ENCODE measurements at regions not wholly inside any gene's neighbourhood (a gene's known extent, or its start where the extent isn't known, plus 50 kb on each side); places are given as distances from the start of the nearest gene placed in this dataset.

GRCh38 chr11:70627219-70627618, 228.9 kb downstream of the CTTN start:
- no peaks in the 10 kb centered on the region for H3K9me3 ChIP-seq (ENCODE audit: insufficient read depth, low read depth)
- H4K20me1 ChIP-seq (ENCODE audit: insufficient read depth), result peaks cover 38% of the 10 kb centered on the region
- no peak overlapping the region for H3K4me2 ChIP-seq
- H2AFZ ChIP-seq, result no peak overlapping the region
- H3K27me3 ChIP-seq (ENCODE audit: insufficient read depth, low read depth), result no peaks in the 10 kb centered on the region
- ChIA-PET POLR2A (ENCODE audit: unreplicated experiment) (no interaction called here), CTCF (no interaction called here)
- H3K4me3 ChIP-seq, result no peak overlapping the region
- no peak for TF ChIP-seq CTCF (conservative IDR thresholded peaks at IDR 0.05)
- no peak for TF ChIP-seq EZH2 (IDR thresholded peaks at IDR 0.05; ENCODE audit: low read depth)
- no peaks in the 10 kb centered on the region for H3K9me2 ChIP-seq (ENCODE audit: insufficient read depth)
- peak in 1 of 2 experiments; percentile 12 for DNase-seq
- BruUV-seq (replicated peaks), result no TSS peak
- no peaks in the 10 kb centered on the region for H3K36me3 ChIP-seq (ENCODE audit: low read depth)
- no peak overlapping the region for H3K27ac ChIP-seq
- H3F3A ChIP-seq (ENCODE audit: insufficient read depth, low read depth), result no peaks in the 10 kb centered on the region
- intact Hi-C loops (cut with micrococcal nuclease; ENCODE audit: unreplicated experiment), result no loop called here
- no peaks in the 10 kb centered on the region for H3K79me2 ChIP-seq (ENCODE audit: low read depth)
- no peaks in the 10 kb centered on the region for H3K4me1 ChIP-seq (replicated peaks; ENCODE audit: insufficient read depth)

GRCh38 chr11:70628176-70628854, 230.0 kb downstream of the CTTN start:
- no peak for DNase-seq
- Histone ChIP-seq H3K4me3 (no peak overlapping the region), H3K4me1 (replicated peaks; ENCODE audit: insufficient read depth) (no peaks in the 10 kb centered on the region), H3K27me3 (ENCODE audit: insufficient read depth, low read depth) (no peaks in the 10 kb centered on the region), H3K36me3 (ENCODE audit: low read depth) (no peaks in the 10 kb centered on the region), H3K79me2 (ENCODE audit: low read depth) (no peaks in the 10 kb centered on the region), H3K27ac (no peak overlapping the region), H3K4me2 (no peak overlapping the region), H2AFZ (no peak overlapping the region), H4K20me1 (ENCODE audit: insufficient read depth) (peaks cover 43% of the 10 kb centered on the region), H3K9me3 (ENCODE audit: insufficient read depth, low read depth) (no peaks in the 10 kb centered on the region), H3K9me2 (ENCODE audit: insufficient read depth) (no peaks in the 10 kb centered on the region), H3F3A (ENCODE audit: insufficient read depth, low read depth) (no peaks in the 10 kb centered on the region)
- intact Hi-C loops (cut with micrococcal nuclease; ENCODE audit: unreplicated experiment), result no loop called here
- BruUV-seq (replicated peaks), result no TSS peak
- CTCF ChIA-PET, result interaction anchor here (0.5 kb wide), 1 partner anchor 450 kb away, joined by 7 read pairs; no protein-coding TSS in a partner anchor
- TF ChIP-seq EZH2 (IDR thresholded peaks at IDR 0.05; ENCODE audit: low read depth) (no peak), CTCF (conservative IDR thresholded peaks at IDR 0.05) (no peak)
- POLR2A ChIA-PET (ENCODE audit: unreplicated experiment), result no interaction called here

GRCh38 chr11:70628855-70629844, 230.8 kb downstream of the CTTN start:
- H3K4me3 ChIP-seq, result no peak overlapping the region
- H3K27me3 ChIP-seq (ENCODE audit: insufficient read depth, low read depth), result no peaks in the 10 kb centered on the region
- H3K4me1 ChIP-seq (replicated peaks; ENCODE audit: insufficient read depth), result no peaks in the 10 kb centered on the region
- intact Hi-C loops (cut with micrococcal nuclease; ENCODE audit: unreplicated experiment), result no loop called here
- no peak for TF ChIP-seq EZH2 (IDR thresholded peaks at IDR 0.05; ENCODE audit: low read depth)
- TF ChIP-seq CTCF (conservative IDR thresholded peaks at IDR 0.05), result no peak
- DNase-seq, result no peak
- CTCF ChIA-PET, result no interaction called here
- no peaks in the 10 kb centered on the region for H3K9me3 ChIP-seq (ENCODE audit: insufficient read depth, low read depth)
- H4K20me1 ChIP-seq (ENCODE audit: insufficient read depth), result peaks cover 50% of the 10 kb centered on the region
- H3K36me3 ChIP-seq (ENCODE audit: low read depth), result no peaks in the 10 kb centered on the region
- POLR2A ChIA-PET (ENCODE audit: unreplicated experiment), result no interaction called here
- BruUV-seq (replicated peaks), result no TSS peak
- H3K79me2 ChIP-seq (ENCODE audit: low read depth), result no peaks in the 10 kb centered on the region
- H3K27ac ChIP-seq, result no peak overlapping the region
- no peak overlapping the region for H3K4me2 ChIP-seq
- no peak overlapping the region for H2AFZ ChIP-seq
- H3K9me2 ChIP-seq (ENCODE audit: insufficient read depth), result no peaks in the 10 kb centered on the region
- no peaks in the 10 kb centered on the region for H3F3A ChIP-seq (ENCODE audit: insufficient read depth, low read depth)
